ENCODE measurements at regions not wholly inside any gene's neighbourhood (a gene's known extent, or its start where the extent isn't known, plus 50 kb on each side); places are given as distances from the start of the nearest gene placed in this dataset.

- TF ChIP-seq CTCF (IDR thresholded peaks at IDR 0.05) (no peak), POLR2A (IDR thresholded peaks at IDR 0.05) (no peak)
These were observed 83.7 kb upstream of the ARHGEF3 start for GRCh38 chr3:56885453-56885852.

Measured in adrenal gland (tissue), 5 donors.